Esophagus squamous epithelium (tissue), 5 donors: ENCODE measurements at regions not wholly inside any gene's neighbourhood (a gene's known extent, or its start where the extent isn't known, plus 50 kb on each side); places are given as distances from the start of the nearest gene placed in this dataset.
A peak's percentile ranks its signal among the peaks of the same experiment; 100 is the strongest.
"Not testable (repeated sequence)": the region's sequence is repeated elsewhere in the genome, so short reads cannot be mapped to it uniquely, and the experiment has no call there.

ENCODE experiments used
- DNase-seq: peaks from one replicate; lab custom pipeline; 2025; lab: John Stamatoyannopoulos, UW
- H3K27ac ChIP-seq, 4 donors: fragments of 200-600 bp; sonication (generic); one replicate each; pipeline ENCODE4 v1.5.1; 2016 to 2019; ENCODE audit warnings: mild to moderate bottlenecking in 1 of 4
- H3K27me3 ChIP-seq, 4 donors: fragments of 200-600 bp; sonication (generic); 1 replicate in 3 of 4; 2 replicates in 1 of 4; pipeline versions ENCODE4 v1.5.1 to v1.6.0; 2017 to 2021; ENCODE audit warnings: antibody characterized with exemption in 1 of 4
- H3K36me3 ChIP-seq, 3 donors: fragments of 200-600 bp; sonication (generic); one replicate each; pipeline ENCODE4 v1.5.1; 2016 to 2019
- H3K4me1 ChIP-seq, 3 donors: fragments of 200-600 bp; sonication (generic); one replicate each; pipeline ENCODE4 v1.5.1; 2017 to 2019
- H3K4me3 ChIP-seq, 4 donors: fragments of 200-600 bp; sonication (generic); 1 replicate in 3 of 4; 2 replicates in 1 of 4; pipeline ENCODE4 v1.5.1; 2016 to 2019; ENCODE audit warnings: mild to moderate bottlenecking in 2 of 4, moderate library complexity in 1 of 4
- H3K9me3 ChIP-seq, 3 donors: fragments of 200-600 bp; sonication (generic); one replicate each; pipeline ENCODE4 v1.5.1; 2016 to 2019
- CTCF ChIP-seq, 6 experiments: fragments of 450-650 bp in 4 of 6; fragments of 200-600 bp in 2 of 6; sonication (generic) in 2 of 6; IDR thresholded peaks; one replicate each; pipeline ENCODE4 v1.5.1; 2016 to 2019; ENCODE audit warnings: antibody characterized with exemption in 6 of 6, mild to moderate bottlenecking in 4 of 6, moderate library complexity in 4 of 6
- POLR2A ChIP-seq, 4 donors: fragments of 450-650 bp; IDR thresholded peaks; one replicate each; pipeline ENCODE4 v1.6.1; 2017; ENCODE audit warnings: antibody characterized with exemption in 4 of 4, mild to moderate bottlenecking in 4 of 4, moderate library complexity in 3 of 4
- WGBS, 2 donors: methylation state at CpG; one replicate each; pipeline ENCODE4 v1.1.5; 2018; 5-methylcytosine and 5-hydroxymethylcytosine counted together
- intact Hi-C: fragments of 100-400 bp; cut with DNase I; formaldehyde crosslinking; loops from one replicate; pipeline ENCODE4 v1.15.0; 2022
- donor health status: DM: yes; HTN: yes; CAD: no.

- DNase-seq: no peak
- H3K27me3 ChIP-seq: no peaks in the 10 kb centered on the region
- H3K36me3 ChIP-seq: no peaks in the 10 kb centered on the region
- 57 to 70% methylated on average over 3 of the region's 3 CpGs for WGBS, 2 donors
- H3K9me3 ChIP-seq: no peaks in the 10 kb centered on the region
- no peaks in the 10 kb centered on the region for H3K4me1 ChIP-seq
- TF ChIP-seq POLR2A (IDR thresholded peaks at IDR 0.05) (no peak), CTCF (IDR thresholded peaks at IDR 0.05) (peak in 3 of 6 experiments; percentile 13 to 43 (median 16))
- intact Hi-C loops: no loop called here
- H3K4me3 ChIP-seq: no peak overlapping the region
- H3K27ac ChIP-seq: no peak overlapping the region
Observed at GRCh38 chr6:115838763-115839401, 221.8 kb downstream of the FRK start.

GRCh38 chr6:115838216-115838615, 222.5 kb downstream of the FRK start:
- Histone ChIP-seq H3K9me3 (no peaks in the 10 kb centered on the region), H3K27ac (no peak overlapping the region), H3K27me3 (no peaks in the 10 kb centered on the region), H3K36me3 (no peaks in the 10 kb centered on the region), H3K4me3 (no peak overlapping the region), H3K4me1 (no peaks in the 10 kb centered on the region)
- DNase-seq: no peak
- 79 to 84% methylated on average over 4 of the region's 4 CpGs for WGBS, 2 donors
- intact Hi-C loops: no loop called here
- TF ChIP-seq CTCF (IDR thresholded peaks at IDR 0.05): no peak
- no peak for TF ChIP-seq POLR2A (IDR thresholded peaks at IDR 0.05)

- intact Hi-C loops, H3K36me3 ChIP-seq, H3K27me3 ChIP-seq, H3K9me3 ChIP-seq, H3K4me1 ChIP-seq, DNase-seq, H3K4me3 ChIP-seq, H3K27ac ChIP-seq: not testable (repeated sequence)
- WGBS, 2 donors: 100% methylated on average over 1 of the region's 13 CpGs; no CpG with 5 or more reads in 1 of the 2 donors
Observed at GRCh38 chr6:115836374-115836773, 224.3 kb downstream of the FRK start.

DNA sequence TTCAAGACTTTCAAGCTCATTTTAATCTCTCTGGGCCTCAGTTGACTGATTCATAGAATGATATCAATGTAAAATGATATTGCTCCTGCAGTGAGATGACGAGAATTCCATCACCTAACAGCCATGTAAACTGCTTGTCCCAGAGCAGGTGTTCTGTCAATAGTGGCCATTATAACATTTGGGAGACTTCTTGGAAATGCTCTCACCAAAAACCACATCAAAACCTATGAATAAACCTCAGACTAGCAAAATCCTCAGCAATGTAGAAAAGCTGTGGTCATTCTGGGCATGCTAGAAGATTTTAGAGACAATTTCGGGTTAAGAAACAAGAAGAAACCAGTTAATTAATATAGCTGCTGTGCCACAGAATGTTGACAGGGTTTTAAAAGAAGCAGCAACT, 225.4 kb downstream of the FRK start:
- WGBS, 2 donors: 71 to 72% methylated on average over 2 of the region's 2 CpGs
- no peaks in the 10 kb centered on the region for H3K36me3 ChIP-seq
- H3K4me1 ChIP-seq: no peaks in the 10 kb centered on the region
- no peak for DNase-seq
- no peak overlapping the region for H3K4me3 ChIP-seq
- intact Hi-C loops: no loop called here
- H3K27ac ChIP-seq: no peak overlapping the region
- H3K27me3 ChIP-seq: no peaks in the 10 kb centered on the region
- no peaks in the 10 kb centered on the region for H3K9me3 ChIP-seq
- TF ChIP-seq CTCF (IDR thresholded peaks at IDR 0.05) (no peak), POLR2A (IDR thresholded peaks at IDR 0.05) (no peak)

- H3K4me3 ChIP-seq, intact Hi-C loops, H3K36me3 ChIP-seq, H3K27me3 ChIP-seq, H3K9me3 ChIP-seq, H3K4me1 ChIP-seq, DNase-seq, H3K27ac ChIP-seq: not testable (repeated sequence)
- WGBS, 2 donors: no CpG with 5 or more reads among the region's 27 CpGs
Observed at GRCh38 chr6:115834542-115834941, 226.1 kb downstream of the FRK start.

DNA sequence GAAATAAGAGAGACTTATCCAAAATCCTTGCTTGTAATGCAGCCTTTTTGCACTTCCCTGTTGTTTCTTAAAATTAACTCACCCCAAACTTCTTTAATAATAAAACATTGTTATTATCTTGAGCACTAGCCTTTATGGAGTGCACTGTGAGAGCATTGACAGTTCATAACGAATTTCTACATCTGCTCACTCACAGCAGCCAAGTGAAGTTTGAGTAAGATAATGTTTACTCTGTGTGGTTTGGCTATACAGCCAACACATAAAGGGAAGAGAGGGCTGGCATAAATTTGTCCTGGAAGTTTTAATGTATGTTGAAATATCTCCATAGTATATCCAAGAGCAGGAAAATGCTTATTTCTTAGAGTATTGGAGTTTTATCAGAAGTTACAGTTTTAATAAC, 227.9 kb downstream of the FRK start:
- 6 to 20% methylated on average over 1 of the region's 1 CpG for WGBS, 2 donors
- DNase-seq: no peak
- no peak overlapping the region for H3K4me3 ChIP-seq
- no peaks in the 10 kb centered on the region for H3K36me3 ChIP-seq
- H3K9me3 ChIP-seq: no peaks in the 10 kb centered on the region
- H3K27ac ChIP-seq: no peak overlapping the region
- no peaks in the 10 kb centered on the region for H3K27me3 ChIP-seq
- intact Hi-C loops: no loop called here
- H3K4me1 ChIP-seq: no peaks in the 10 kb centered on the region
- TF ChIP-seq POLR2A (IDR thresholded peaks at IDR 0.05): no peak
- TF ChIP-seq CTCF (IDR thresholded peaks at IDR 0.05): no peak
